GF-D8 (cell line): ENCODE measurements at regions not wholly inside any gene's neighbourhood (a gene's known extent, or its start where the extent isn't known, plus 50 kb on each side); places are given as distances from the start of the nearest gene placed in this dataset.

Experiments used
- DNase-seq: peaks from one replicate; lab custom pipeline; 2025; lab: John Stamatoyannopoulos, UW

DNA sequence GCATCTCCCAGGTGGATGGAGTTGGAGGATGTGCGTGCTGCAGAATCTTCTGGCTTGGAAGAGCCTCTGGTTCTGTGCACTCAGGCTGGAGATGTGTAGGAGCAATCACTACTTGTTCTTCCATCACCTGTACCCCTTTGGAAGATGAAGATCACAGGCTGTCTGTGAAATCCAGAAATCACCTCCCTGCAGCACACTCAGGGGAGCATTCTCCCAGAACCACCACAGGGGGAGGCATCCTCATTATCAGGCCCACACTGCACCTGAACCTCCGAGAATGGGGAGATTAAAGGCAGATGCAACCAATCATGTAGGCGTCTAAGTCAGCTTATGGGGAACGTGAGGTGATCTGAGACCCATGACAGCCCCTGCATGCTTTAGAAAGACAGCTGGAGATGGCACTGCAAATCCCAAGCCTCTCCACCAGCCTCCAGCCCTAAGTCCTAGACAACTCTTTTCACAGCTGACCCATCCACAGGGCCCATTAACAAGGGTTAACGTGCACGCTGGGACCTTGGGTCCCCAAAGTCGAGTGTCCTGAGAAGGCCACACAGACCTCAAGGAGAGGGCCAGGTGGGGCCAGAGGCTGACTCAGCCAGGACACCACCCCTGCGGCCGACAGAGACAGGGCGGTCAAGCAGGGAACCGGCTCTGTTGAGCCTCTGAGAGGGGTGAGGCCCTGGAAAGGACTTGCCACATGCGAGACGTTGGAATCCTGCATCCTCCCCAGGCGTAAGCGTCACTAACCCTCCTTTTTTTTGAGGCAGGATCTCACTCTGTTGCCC is 314.9 kb downstream of the EIPR1 start:
- no peak for DNase-seq

DNA sequence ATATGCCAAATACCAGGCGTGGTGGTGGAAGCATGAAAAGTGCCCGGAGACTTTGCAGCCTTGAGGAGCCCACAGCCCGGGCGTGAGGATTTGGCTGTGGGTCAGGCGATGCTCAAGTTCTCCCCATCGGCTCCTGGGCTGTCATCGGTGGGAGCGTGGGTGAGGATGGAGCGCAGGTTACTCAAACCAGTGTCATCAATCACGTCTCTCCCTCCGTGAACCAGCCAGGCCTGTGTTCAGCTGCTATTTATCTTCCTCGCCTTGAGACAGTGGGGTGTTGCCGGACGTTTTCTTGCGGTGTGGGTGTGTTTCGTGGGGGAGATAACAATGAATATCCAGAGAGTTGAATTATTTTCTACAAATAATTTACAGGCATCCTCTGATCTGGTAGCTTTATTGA is 317.6 kb downstream of the EIPR1 start:
- no peak for DNase-seq

DNA sequence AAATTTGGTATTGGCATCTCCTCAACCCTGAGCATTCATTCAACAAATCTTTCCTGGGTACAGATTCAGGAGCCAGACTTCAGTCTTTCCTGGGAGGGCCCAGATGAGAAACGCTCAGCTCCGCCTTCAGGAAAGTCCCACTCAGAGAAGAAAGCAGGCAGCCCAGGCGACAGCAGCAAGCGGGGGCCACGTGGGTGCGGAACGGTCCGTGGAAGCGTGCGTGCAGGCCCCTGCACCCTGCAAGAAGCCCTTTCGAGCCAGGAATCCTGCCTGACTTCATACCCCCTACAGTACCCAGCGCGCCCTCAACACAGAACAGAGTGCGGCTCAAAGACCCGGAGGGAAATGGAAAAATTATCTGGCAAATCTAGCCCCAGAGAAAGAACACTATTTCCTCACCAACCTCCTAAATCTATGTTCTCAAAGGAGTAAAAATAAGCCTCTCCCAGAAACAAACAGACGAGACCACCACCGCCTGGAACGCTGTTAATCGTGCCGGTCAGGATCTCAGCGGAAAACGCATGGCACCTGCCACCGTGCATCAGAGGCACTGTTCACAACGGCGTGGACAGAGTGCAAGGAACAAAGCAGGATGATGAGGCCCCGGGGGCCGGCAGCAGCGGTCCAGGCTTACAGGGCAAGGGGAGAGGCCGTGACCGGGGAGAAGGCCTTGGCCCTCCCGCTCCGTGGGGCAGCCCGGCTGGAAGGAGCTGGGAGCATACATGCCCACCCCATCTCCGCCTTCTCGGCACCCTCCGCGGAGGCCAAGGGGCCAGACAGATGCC is 318.3 kb downstream of the EIPR1 start:
- no peak for DNase-seq

DNA sequence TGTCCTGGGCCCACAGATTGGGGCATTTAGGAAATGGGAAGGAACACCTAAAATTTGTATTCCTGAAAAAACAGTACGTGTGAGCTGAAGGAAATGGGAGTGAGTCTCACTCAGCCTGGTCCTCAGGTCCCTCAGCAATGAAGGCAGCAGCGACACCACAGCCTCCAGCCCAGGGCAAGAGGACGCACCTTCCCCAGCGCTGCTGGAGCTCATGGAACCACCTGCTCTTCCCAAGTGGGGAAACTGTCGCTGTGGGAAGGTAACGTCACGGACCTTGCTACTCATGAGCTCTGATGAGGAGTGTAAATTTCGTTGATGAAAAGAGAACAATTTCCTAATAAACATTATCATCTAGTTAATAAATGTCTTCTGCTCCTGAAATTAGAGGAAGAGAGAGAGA is 323.6 kb downstream of the EIPR1 start:
- DNase-seq: no peak

DNA sequence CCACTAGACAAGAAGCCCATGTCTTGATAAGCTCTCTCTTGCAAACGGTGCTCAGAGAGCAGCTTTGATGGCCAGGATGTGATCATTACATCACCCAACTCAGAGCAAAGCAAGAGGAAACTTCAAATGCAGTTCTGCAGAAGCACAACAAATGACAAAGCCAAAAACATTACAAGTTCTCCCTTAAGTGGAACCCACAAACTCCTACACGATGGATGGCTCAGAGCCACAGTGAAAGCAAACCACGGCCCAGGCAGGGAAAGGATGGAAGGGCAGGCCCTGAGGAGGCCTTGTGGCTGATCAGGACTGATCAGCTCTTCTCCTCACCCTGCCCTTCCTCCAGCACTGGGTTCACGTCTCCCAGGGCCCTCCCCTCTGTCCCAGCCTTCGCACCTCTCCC is 326.4 kb downstream of the EIPR1 start:
- DNase-seq: no peak

DNA sequence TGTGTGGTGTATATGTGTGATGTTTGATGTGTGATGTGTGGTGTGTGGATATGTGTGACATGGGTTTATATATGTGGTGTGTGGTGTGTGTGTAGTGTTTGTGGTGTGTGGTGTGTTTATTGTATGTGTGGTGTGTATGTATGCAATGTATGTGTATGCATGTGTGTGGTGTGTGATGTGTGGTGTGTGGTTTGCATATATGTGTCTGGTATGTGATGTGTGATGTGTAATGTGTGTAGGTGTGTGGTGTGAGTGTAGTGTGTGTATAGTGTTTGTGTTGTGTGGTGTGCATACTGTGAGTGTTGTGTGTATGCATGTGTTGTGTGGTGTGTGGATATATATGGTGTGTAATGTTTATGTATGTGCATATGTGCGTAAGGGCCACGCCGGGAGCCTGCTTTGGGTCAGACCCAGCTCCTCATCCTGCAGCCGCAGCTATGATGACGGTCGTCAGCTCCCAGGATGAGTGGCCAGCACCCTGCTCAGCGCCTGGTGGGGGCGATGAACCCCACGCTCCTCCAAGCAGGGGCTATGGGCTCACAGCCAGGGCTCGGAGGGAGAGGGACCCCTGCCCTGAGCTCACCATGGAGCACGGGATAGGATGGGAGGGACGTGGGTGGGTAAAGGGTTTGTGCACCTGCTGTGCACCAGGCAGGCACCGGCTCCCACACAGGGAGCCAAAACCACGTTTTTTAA is 331.3 kb downstream of the EIPR1 start:
- DNase-seq: no peak

DNA sequence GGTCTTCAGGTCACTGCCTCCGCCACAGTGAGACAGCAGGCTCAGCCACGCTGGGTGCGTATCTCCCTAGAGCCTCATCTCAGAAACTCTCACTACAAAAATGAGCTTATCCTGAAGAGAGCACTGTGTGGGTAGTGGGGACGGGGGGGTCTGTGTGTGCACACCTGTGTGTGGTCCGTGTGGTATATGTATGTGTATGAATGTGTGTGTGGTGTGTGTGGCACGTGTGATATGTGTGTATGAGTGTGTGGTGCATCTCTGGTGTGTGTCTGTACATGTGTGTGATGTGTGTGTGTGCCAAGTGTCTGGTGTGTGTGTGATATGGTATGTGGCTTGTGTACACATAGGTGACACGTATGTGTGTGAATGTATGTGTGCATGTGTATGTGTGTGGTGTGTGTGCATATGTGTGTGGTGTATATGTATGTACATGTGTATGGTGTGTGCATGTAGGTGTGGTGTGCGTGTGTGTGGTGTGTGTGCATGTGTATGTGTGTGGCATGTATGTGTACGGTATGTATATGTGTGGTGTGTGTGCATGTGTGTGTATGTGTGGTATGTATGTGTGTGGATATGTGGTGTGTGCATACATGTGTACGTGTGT is 332.2 kb downstream of the EIPR1 start:
- DNase-seq: no peak

DNA sequence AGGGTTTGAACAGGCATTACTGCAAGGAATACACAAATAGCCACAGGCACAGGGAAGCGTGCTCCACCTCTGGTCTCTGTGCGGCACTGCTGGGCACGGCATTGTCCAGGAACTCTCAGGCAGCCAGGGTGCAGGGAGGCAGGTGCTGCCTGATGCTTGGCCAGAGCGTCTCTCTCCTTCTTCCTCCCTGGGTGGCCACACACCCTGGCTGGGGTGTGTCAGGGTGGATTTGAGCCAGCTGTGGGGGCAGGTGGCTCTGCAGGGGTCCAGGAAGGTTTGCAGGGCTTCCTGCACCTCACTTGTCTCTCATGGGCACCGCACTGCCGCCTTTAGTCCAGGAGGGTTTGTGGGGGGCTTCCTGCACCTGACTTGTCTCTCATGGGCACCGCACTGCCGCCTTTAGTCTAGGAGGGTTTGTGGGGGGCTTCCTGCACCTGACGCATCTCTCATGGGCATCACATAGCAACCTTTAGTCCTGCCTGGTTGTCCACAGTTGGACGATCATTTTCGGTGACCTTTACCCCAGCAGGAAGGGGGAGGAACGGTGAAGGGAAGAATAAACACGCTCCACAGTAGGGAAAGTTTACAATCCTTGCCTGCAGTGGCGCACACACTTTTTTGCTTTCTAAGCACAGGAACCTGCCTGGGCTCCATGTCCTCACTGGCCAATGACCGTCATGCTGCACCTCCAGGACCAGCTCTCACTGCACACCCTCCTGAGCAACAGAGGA is 332.9 kb downstream of the EIPR1 start:
- DNase-seq: no peak

DNA sequence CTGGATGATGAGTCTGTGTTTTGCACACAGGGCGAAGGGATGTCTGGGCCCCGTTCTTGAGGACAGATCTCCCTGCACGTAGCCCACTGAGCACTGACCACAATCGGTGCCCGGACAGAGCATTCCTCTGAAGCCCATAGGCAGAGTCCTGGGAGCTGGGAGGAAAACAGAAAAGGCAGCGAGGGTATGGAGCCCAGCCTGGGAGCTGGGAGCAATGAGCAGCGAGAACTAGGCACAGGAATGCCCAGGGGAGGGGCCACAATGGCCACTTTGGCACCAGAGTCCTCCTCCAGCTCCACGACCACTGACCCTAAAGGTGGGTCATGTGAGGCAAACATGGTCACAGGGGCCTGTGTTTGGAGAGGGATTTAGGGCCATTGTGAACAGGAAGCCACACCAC is 333.9 kb downstream of the EIPR1 start:
- DNase-seq: no peak

DNA sequence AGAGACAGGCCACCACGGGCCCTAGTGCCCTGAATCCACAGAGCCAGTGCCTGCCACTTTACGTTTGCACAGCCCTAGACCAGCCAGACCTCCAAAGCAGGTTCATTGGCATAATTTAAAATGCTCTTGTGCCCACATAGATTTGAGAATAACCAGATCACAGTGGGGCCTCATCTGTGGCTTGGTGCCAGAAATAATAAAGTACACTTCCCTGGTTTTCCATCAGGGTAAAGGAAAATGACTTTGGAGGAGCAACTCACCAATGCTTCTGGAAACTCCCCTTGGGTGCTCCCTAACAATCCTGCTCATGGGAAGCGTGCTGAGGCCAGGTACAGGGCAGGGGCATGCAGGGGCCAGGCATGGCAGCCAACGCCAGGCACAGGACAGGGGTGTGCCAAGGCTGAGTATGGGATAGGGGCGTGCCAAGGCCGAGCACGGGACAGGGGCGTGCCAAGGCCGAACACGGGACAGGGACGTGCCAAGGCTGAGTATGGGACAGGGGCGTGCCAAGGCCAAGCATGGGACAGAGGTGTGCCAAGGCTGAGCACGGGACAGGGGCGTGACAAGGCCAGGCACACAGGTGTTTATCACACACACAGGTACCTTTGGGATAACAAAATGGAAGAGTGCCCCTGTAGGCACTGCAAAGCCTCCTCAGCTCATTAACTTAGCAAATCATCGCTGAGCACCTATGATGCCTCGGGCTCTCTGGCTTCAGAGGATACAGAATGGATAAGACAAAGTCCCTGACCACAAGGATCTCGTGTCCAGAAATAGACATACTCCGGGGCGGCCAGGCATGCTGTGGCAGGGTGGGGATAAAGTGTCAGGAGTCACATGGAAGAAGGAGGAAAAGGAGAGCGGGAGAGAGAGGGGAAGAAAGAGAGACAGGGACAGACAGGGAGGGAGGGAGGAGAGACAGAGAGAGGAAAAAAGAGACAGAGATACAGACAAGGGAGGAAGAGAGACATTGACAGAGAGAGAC is 334.7 kb downstream of the EIPR1 start:
- DNase-seq: no peak

DNA sequence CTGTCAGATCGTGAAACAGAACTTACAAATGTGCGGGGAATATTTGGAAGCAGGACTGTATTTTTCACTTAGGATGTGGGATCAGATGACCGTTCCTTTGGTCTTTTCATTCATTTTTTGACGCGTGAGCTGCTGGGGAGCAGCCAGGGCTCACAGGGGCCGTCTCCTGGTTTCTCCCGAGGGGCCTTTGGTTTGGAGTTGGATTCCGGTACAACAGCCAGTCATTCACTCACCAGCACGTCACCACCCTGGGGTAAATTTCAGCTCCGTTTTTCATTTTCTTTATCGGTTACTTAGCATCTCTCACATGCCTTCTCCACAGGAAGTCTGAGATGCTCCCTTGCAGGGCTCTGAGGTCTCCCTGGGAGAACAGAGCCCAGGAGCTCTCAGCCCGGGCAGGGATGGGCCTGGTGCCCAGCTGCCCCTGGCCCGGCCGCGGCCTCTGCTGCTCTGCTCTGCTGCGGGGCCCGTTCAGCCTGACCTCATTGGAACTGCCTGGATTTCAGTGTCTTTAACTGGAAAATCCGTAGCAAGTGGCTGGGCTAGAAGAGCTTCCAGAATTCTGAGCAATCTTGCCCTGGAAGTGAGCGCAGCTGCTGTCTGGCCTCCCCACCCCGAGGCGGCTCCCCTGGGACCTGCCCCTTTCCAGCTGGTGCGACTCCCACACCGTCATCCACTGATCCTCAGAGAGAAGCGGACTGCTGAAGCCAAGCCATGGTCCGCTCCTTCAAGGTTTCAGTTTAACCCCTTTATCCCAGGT is 335.6 kb downstream of the EIPR1 start:
- no peak for DNase-seq

DNA sequence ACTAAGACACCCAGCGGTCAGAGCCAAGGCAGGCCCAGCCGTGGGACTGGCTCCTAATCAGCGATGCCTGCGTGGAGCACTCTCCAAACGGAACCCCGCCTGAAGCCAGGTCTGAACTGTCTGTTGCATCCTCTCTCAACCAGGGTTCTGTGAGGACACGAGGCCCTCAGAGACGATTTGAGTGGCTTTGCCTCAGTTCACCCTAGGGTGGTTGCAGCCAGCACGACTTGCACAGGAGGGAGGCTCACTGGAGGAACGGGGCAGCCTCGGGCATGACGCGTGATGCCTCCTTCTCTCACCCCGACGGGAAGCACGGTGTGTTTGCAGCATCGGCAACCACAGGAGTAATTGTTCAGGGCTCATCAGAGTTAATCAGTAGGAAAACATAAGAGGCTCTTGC is 336.4 kb downstream of the EIPR1 start:
- DNase-seq: no peak

DNA sequence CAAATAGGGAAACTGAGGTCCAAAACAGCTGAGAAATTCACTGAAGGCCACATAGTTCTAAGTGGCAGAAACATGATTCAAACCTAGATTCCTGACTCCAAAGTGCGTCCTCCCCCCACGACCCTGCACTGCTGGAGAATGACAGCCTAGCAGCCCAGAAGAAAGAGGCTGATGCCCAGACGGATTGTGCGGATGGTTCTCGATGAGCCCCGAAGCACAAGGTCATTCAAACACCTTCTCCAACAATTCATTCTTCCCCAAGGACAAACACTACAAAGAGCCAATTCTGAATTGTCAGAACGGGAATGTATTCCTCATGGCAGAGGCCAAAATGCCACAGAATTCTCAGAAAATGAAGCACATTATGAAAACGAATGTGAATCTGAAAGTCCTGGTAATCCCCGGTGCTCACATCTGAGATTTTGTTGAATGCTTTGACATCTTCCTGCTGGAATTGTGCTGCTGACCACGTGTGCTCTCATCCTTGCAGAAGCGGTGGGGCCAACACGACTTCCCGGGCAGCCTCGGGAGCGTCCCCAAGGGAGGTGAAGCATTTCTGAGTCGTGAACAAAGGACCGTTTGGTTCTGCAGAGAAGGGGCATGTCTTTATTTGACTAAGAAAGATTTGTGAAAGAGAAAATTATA is 337.0 kb downstream of the EIPR1 start:
- no peak for DNase-seq

DNA sequence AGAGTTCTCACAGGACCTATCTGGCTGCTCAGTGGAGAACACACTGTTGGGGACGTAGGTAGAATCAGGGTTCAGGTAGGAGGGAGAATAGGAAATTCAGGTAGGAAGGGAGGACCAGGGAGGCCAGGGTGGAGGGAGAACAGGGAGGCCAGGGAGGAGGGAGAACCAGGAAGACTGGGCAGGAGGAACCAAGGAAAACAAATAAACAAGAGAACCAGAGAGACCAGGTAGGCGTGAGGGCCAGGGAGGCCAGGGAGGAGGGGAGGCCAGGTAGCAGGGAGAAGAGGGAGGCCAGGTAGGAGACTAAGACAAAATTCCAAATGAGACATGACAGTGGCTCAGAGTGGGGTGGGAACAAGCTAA is 337.6 kb downstream of the EIPR1 start:
- DNase-seq: no peak

DNA sequence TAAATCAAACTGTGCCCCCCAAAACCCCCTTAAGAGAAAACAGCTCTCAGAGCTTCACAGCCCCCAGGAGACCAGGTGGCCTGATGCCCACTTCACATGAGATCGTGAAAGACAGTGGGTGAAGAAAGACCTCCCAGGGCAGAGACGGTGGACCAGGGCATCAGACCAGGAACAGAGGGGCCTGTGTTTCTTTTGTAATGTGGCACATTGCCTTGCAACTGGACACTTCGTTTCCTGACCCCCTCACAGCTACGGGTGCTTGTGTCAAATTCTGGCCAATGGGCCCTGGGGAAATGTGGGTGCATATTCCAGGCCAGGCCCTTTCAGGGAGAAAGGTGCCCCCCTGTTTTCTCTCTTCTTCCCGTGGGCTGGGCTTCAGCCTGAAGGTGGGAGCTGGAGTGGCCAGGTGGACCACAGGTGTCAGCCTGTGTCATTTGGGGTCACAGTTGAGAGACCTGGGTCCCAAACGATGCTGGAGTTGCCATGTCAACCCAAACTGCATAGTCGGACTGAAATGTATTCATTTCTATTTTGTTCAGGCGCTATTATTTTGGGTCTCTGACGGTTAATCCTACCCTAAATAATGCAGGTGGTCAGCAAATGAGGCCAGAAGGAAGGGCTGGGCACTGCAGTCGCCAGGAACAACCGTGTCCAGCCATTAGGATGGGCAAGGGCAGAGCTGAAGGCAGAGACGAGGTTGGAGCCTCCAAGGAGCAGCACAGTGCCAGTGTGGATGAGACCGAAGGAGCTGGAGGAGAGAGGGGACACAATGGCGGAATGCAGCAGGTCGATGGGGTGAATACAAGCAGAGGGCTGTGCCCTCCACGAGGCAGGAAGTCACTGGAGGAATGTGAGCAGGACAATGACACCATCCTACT is 338.2 kb downstream of the EIPR1 start:
- no peak for DNase-seq

DNA sequence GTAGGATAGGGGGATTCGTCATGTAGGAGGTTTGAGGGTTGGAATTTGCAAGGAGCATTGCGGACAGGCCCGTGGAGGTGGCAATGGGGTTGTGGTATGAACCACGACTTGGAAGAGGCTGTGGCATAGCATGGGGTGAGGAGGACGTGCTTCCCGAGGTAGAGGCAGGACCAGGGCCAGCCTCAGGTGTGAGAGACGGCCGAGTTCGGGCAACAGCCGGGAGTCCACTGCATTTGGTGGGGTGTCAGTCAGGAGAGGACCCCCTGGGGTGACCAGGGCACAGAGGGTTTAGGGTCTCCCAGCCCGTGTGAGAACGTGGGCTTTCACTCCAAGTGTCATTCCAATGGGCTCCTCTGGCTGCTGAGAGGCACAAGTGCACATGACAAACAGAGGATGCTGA is 339.0 kb downstream of the EIPR1 start:
- no peak for DNase-seq

DNA sequence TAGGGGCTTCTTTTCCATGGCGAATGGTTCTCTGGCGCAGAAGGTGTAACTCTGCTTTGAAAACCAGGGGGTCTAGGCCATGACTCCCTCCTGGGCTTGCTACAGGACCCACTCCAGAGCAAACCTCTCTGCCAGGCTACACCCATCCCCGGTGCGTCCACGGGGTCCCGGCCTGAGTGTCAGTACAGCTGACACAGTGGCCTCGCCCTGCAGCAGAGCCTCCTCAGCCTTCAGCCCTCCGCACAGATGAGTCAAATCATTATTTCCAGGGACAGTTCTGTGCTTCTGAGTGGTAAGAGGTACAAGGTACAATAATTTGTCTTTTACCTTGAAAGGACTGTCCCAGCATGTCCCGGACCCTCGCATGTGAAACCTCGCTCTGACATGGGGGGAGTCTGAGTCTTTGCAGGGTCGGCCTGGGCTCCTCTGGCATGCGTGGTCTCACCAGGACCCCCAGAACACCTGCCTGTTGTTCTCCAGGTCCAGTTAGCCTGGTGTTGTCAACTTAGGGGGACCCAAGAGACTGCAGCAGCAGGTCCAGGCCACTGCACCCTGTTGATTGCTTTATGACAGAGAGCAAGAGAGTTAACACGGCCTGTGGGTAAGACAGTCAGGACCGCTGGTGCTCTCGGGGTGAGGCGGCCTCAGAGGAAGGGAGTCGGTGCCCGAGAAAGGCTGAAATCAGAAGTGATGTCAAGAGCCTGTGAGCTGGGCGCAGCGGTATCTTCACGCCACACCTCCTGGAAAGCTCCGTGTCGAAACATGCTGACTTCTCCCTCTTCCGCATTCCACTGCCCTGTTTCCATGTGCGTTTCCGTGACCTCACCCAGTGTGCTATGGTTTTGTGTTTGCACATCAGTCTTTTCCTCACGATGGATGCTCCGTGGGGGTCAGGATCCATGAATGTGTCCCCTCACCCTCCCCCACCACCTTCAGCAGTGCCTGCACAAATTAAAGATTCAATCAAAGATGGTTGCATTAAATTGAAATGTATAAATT is 340.1 kb downstream of the EIPR1 start:
- no peak for DNase-seq
